HepG2 (cell line): ENCODE measurements at regions not wholly inside any gene's neighbourhood (a gene's known extent, or its start where the extent isn't known, plus 50 kb on each side); places are given as distances from the start of the nearest gene placed in this dataset.

Source experiments
- ATAC-seq: fragments of 200-7000 bp; cut with Tn5 transposase; 3 replicates; pipeline ENCODE4 v1.9.1; 2020; ENCODE audit warnings: mild to moderate bottlenecking, moderate library complexity
- BruUV-seq: library from RNA; stranded (reverse); fragments of 400-500 nt; replicated peaks from 2 replicates; lab custom pipeline; 2021; lab: Mats Ljungman, UMichigan
- CTCF ChIA-PET: fragments of 300-600 bp; formaldehyde crosslinking; extraction: SDS; loops from one replicate; lab custom pipeline; 2021; ENCODE audit warnings: low total read pairs, inconsistent platforms, low intra/inter-chr PET ratio; lab: Yijun Ruan, JAX
- POLR2A ChIA-PET: fragments of 350-600 bp; sonication (Branson Sonifier 250); formaldehyde crosslinking; loops from one replicate; lab custom pipeline; 2020; ENCODE audit warnings: antibody characterized with exemption, inconsistent platforms; lab: Yijun Ruan, JAX
- DNase-seq: peaks from one replicate; pipeline ENCODE4 v3.0.0-alpha.2; 2015; ENCODE audit warnings: low spot score
- FAIRE-seq: peaks from 3 replicates; lab custom pipeline; 2011; peaks lifted over from hg19 to GRCh38; lab: Jason Lieb, UNC
- H2AFZ ChIP-seq: one replicate; pipeline ENCODE4 v1.6.1; 2011; ENCODE audit warnings: low read length, inconsistent platforms
- H3K27ac ChIP-seq: fragments of 300-600 bp; 3 replicates; pipeline ENCODE4 v1.8.0; 2011; ENCODE audit warnings: mixed run types, mild to moderate bottlenecking, mixed read lengths, low read length, inconsistent platforms; ENCODE audit not compliant: insufficient read depth; ENCODE audit errors: extremely low read length
- H3K27me3 ChIP-seq, 2 experiments: fragments of 200-600 bp in 1 of 2; 2 replicates in 1 of 2; 3 replicates in 1 of 2; pipeline versions ENCODE4 v1.6.0 to v1.8.0; 2011; ENCODE audit warnings: low read length in 2 of 2, mild to moderate bottlenecking in 2 of 2, moderate library complexity in 2 of 2, inconsistent platforms in 1 of 2; ENCODE audit not compliant: insufficient read depth in 2 of 2, control insufficient read depth in 1 of 2
- H3K36me3 ChIP-seq, 2 experiments: fragments of 200-600 bp in 1 of 2; replicated peaks in 1 of 2; 2 replicates in 1 of 2; 3 replicates in 1 of 2; pipeline versions ENCODE4 v1.5.1 to v1.8.0; 2011; ENCODE audit warnings: low read length in 2 of 2, inconsistent platforms in 1 of 2; ENCODE audit not compliant: insufficient read depth in 2 of 2, control insufficient read depth in 1 of 2
- H3K4me1 ChIP-seq: 2 replicates; pipeline ENCODE4 v1.5.1; 2012; ENCODE audit warnings: low read length, inconsistent platforms; ENCODE audit not compliant: insufficient read depth
- H3K4me2 ChIP-seq: 2 replicates; pipeline ENCODE4 v1.6.0; 2011; ENCODE audit warnings: low read depth, low read length, inconsistent platforms
- H3K4me3 ChIP-seq, 3 experiments: fragments of 200-600 bp in 1 of 3; sonication (generic), shearing (Covaris generic) in 1 of 3; replicated peaks in 1 of 3; 2 replicates each; pipeline ENCODE4 v1.5.1; 2011 to 2016; ENCODE audit warnings: low read length in 3 of 3, inconsistent platforms in 2 of 3, low read depth in 2 of 3, mild to moderate bottlenecking in 2 of 3, control low read depth in 1 of 3, mixed read lengths in 1 of 3; ENCODE audit not compliant: insufficient read depth in 1 of 3
- H3K79me2 ChIP-seq: one replicate; pipeline ENCODE4 v1.6.1; 2011; ENCODE audit warnings: low read length, inconsistent platforms; ENCODE audit not compliant: insufficient read depth
- H3K9ac ChIP-seq: 2 replicates; pipeline ENCODE4 v1.6.0; 2011; ENCODE audit warnings: mild to moderate bottlenecking, low read depth, low read length, inconsistent platforms; ENCODE audit not compliant: insufficient read depth
- H3K9me3 ChIP-seq: 2 replicates; pipeline ENCODE4 v1.5.1; 2012; ENCODE audit warnings: mild to moderate bottlenecking, low read length
- H4K20me1 ChIP-seq: 2 replicates; pipeline ENCODE4 v1.6.0; 2011; ENCODE audit warnings: inconsistent platforms, mild to moderate bottlenecking, low read length, moderate library complexity; ENCODE audit not compliant: insufficient read depth
- CHD2 ChIP-seq: IDR thresholded peaks from 2 replicates; pipeline ENCODE4 v1.6.1; 2011; ENCODE audit warnings: low read depth, low read length, improper control_type of control experiment
- FOXO1 ChIP-seq: sonication (generic); formaldehyde crosslinking; IDR thresholded peaks from 2 replicates; pipeline ENCODE4 v1.4.0; 2020; ENCODE audit warnings: missing genetic modification reagents
- MIER2 ChIP-seq: IDR thresholded peaks from 2 replicates; pipeline ENCODE4 v1.6.1; 2016; ENCODE audit warnings: missing biosample characterization, missing genetic modification reagents
- NONO ChIP-seq, 2 experiments: fragments of 450-650 bp in 1 of 2; sonication (generic) in 1 of 2; formaldehyde crosslinking in 1 of 2; IDR thresholded peaks in 1 of 2; conservative IDR thresholded peaks in 1 of 2; 2 replicates each; pipeline versions ENCODE4 v1.6.1 to v1.8.0; 2017 to 2022; ENCODE audit warnings: mild to moderate bottlenecking in 1 of 2, missing genetic modification reagents in 1 of 2, moderate library complexity in 1 of 2
- ZFYVE20 ChIP-seq: sonication (generic); formaldehyde crosslinking; IDR thresholded peaks from 2 replicates; pipeline ENCODE4 v1.8.0; 2023; ENCODE audit warnings: low read depth, mild to moderate bottlenecking, moderate library complexity, missing genetic modification reagents, borderline replicate concordance
- ZNF546 ChIP-seq: sonication (generic); formaldehyde crosslinking; conservative IDR thresholded peaks from 2 replicates; pipeline ENCODE4 v1.8.1; 2023; ENCODE audit warnings: mild to moderate bottlenecking, missing genetic modification reagents
- ZNF878 ChIP-seq: sonication (generic); formaldehyde crosslinking; IDR thresholded peaks from 2 replicates; pipeline ENCODE4 v1.8.1; 2023; ENCODE audit warnings: mild to moderate bottlenecking, missing genetic modification reagents, moderate library complexity
- WGBS: methylation state at CpG from one replicate; pipeline ENCODE4 v1.1.6; 2017; ENCODE audit warnings: low lambda C conversion rate; 5-methylcytosine and 5-hydroxymethylcytosine counted together
- in situ Hi-C: cut with HindIII; loops from 2 replicates; pipeline ENCODE4 v1.10.0; 2017; ENCODE audit warnings: low pct_unique_long_range_greater_than_20kb; ENCODE audit not compliant: extremely low pct_ligation_motif_present
- intact Hi-C: fragments of 100-400 bp; cut with micrococcal nuclease; formaldehyde crosslinking; loops from one replicate; pipeline ENCODE4 v1.10.0; 2022; ENCODE audit not compliant: unreplicated experiment
- TF ChIP-seq, protein P1 (sequence below): sonication (generic); formaldehyde crosslinking; IDR thresholded peaks from 2 replicates; pipeline ENCODE4 v1.5.0; 2020; ENCODE audit warnings: mild to moderate bottlenecking, missing genetic modification reagents

DNA sequence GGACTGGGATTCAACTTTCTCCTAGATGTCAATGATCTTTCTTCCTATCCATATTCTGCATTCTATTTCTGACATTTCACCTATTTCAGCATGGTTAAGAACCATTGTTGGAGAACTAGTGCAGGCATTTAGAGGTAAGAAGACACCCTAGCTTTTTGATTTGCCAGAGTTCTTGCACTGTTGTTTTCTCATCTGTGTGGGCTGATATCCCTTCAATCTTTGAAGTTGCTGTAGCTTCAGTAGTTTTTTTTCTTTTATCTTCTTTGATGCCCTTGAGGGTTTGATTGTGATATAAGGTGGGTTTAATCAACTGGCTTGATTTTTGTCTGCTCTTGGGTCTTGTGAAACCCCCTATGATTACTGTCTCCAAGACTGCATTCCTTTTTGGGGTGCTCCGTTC, 502.1 kb downstream of the ETS1 start:
- Histone ChIP-seq H3K27me3 (no peaks in the 10 kb centered on the region), H3K9me3 (peaks cover 92% of the 10 kb centered on the region), H3K36me3 (no peaks in the 10 kb centered on the region), H3K4me2 (no peak overlapping the region), H3K79me2 (no peaks in the 10 kb centered on the region), H3K4me1 (no peaks in the 10 kb centered on the region), H4K20me1 (no peaks in the 10 kb centered on the region), H3K27ac (no peak overlapping the region), H2AFZ (no peak overlapping the region), H3K4me3 (no peak overlapping the region), H3K9ac (no peak overlapping the region)
- BruUV-seq, result no TSS peak
- POLR2A ChIA-PET, result no interaction called here
- DNase-seq (no peak), ATAC-seq (no peak), FAIRE-seq (no peak)
- in situ Hi-C loops, result no loop called here
- intact Hi-C loops, result no loop called here
- WGBS, result 0% methylated on average over 1 of the region's 1 CpG
- CTCF ChIA-PET, result no interaction called here
- no peak for TF ChIP-seq ZNF546 (CRISPR knock-in tag)
- no peak for TF ChIP-seq NONO (IDR thresholded peaks at IDR 0.05)
- no peak for TF ChIP-seq NONO (CRISPR knock-in tag; conservative IDR thresholded peaks at IDR 0.05)

DNA sequence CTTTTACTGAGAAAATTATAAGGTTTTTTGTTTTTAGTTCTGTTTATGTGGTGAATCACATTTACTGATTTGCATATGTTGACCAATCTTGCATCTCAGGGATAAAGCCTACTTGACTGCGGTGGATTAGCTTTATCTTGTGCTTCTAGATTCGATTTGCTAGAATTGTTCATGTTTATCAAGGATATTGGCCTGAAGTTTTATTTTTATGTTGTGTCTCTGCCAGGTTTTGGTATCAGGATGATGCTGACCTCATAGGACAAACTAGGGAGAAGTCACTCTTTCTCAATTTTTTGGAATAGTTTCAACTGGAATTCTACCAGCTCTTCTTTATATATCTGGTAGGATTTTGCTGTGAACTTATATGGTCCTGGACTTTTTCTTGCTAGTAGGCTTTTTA, 504.8 kb downstream of the ETS1 start:
- Histone ChIP-seq H3K4me3 (no peak overlapping the region), H3K9me3 (peaks cover 94% of the 10 kb centered on the region), H3K27me3 (no peaks in the 10 kb centered on the region), H3K27ac (no peak overlapping the region), H3K9ac (no peak overlapping the region), H3K4me1 (no peaks in the 10 kb centered on the region), H4K20me1 (no peaks in the 10 kb centered on the region), H2AFZ (no peak overlapping the region), H3K36me3 (no peaks in the 10 kb centered on the region), H3K4me2 (no peak overlapping the region), H3K79me2 (no peaks in the 10 kb centered on the region)
- in situ Hi-C loops, result no loop called here
- ChIA-PET POLR2A (no interaction called here), CTCF (no interaction called here)
- no peak for ATAC-seq
- FAIRE-seq, result no peak
- 0% methylated on average over 2 of the region's 2 CpGs for WGBS
- intact Hi-C loops, result no loop called here
- TF ChIP-seq, protein P1, sequence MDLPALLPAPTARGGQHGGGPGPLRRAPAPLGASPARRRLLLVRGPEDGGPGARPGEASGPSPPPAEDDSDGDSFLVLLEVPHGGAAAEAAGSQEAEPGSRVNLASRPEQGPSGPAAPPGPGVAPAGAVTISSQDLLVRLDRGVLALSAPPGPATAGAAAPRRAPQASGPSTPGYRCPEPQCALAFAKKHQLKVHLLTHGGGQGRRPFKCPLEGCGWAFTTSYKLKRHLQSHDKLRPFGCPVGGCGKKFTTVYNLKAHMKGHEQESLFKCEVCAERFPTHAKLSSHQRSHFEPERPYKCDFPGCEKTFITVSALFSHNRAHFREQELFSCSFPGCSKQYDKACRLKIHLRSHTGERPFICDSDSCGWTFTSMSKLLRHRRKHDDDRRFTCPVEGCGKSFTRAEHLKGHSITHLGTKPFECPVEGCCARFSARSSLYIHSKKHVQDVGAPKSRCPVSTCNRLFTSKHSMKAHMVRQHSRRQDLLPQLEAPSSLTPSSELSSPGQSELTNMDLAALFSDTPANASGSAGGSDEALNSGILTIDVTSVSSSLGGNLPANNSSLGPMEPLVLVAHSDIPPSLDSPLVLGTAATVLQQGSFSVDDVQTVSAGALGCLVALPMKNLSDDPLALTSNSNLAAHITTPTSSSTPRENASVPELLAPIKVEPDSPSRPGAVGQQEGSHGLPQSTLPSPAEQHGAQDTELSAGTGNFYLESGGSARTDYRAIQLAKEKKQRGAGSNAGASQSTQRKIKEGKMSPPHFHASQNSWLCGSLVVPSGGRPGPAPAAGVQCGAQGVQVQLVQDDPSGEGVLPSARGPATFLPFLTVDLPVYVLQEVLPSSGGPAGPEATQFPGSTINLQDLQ (CRISPR knock-in tag), result no peak
- TF ChIP-seq ZNF878 (no peak), FOXO1 (CRISPR knock-in tag) (no peak), MIER2 (CRISPR knock-in tag) (no peak), ZFYVE20 (CRISPR knock-in tag) (no peak), CHD2 (no peak)
- no peak for DNase-seq
- BruUV-seq, result no TSS peak
